ENCODE measurements at regions not wholly inside any gene's neighbourhood (a gene's known extent, or its start where the extent isn't known, plus 50 kb on each side); places are given as distances from the start of the nearest gene placed in this dataset.

DNA sequence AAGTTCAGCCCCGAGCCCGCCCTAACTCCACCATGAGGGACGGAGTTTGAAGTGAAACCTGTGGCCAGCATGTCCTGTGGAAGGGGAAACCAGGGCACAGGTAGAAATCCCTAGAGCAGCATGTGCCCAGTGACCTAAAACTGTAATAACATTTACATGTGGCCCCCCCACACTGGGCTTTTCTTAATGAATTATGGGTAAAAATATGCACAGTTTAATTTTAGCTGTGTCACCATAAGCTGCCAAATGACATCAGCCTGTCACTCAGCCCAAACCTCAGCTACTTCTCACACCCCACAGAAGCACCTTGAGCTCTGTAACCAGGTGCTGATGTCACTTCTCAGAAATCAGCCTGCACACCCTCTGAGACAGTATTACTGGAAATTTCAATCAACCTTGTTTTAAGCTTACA, 50.0 kb upstream of the SLC19A1 start:
- DNase-seq = peak; percentile 52
- Mint-ChIP-seq H3K9me3 (peaks cover 11% of the 10 kb centered on the region), H3K4me3 (no peak overlapping the region), H3K4me1 (peaks cover 16% of the 10 kb centered on the region), H3K27ac (no peak overlapping the region), H3K36me3 (no peaks in the 10 kb centered on the region), H3K27me3 (peaks cover 17% of the 10 kb centered on the region)
- POLR2A ChIA-PET = interaction anchor here (0.9 to 1.1 kb wide), 6 partner anchors 36 to 114 kb away, joined by 3 to 8 read pairs (median 6); no protein-coding TSS in a partner anchor
- ATAC-seq (ENCODE audit: low read depth) = peak; percentile 86

DNA sequence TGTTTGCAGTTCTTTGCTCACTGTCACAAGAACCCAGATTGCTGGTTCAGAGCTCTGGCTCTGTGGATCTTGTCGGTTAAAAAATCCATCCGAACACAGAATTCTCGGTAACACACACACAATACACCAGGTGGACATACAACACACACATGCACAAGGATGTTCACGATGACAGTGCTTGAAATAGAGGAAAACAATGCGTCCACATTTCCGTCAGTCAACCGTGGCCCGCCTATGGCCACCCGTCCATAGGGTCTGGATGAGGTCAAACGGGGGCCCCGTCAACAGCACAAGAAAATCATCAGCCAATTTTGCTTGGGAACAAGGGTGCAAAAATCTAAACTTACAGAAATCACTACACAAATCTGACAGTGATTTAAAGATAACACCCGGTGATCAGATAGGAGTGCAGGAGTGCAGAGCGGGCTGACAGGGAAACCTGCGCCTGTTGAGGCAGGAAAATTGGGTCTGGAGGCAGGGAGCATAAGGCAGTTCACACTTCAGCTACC, 50.4 kb upstream of the SLC19A1 start:
- DNase-seq (no peak), ATAC-seq (ENCODE audit: low read depth) (no peak)
- no peak overlapping the region for H3K27ac Mint-ChIP-seq
- H3K36me3 Mint-ChIP-seq = no peaks in the 10 kb centered on the region
- H3K27me3 Mint-ChIP-seq = peaks cover 17% of the 10 kb centered on the region
- no peak overlapping the region for H3K4me3 Mint-ChIP-seq
- POLR2A ChIA-PET = interaction anchor here (0.9 to 1.1 kb wide), 6 partner anchors 37 to 114 kb away, joined by 3 to 8 read pairs (median 6); no protein-coding TSS in a partner anchor
- peaks cover 9% of the 10 kb centered on the region for H3K9me3 Mint-ChIP-seq
- peaks cover 16% of the 10 kb centered on the region for H3K4me1 Mint-ChIP-seq

DNA sequence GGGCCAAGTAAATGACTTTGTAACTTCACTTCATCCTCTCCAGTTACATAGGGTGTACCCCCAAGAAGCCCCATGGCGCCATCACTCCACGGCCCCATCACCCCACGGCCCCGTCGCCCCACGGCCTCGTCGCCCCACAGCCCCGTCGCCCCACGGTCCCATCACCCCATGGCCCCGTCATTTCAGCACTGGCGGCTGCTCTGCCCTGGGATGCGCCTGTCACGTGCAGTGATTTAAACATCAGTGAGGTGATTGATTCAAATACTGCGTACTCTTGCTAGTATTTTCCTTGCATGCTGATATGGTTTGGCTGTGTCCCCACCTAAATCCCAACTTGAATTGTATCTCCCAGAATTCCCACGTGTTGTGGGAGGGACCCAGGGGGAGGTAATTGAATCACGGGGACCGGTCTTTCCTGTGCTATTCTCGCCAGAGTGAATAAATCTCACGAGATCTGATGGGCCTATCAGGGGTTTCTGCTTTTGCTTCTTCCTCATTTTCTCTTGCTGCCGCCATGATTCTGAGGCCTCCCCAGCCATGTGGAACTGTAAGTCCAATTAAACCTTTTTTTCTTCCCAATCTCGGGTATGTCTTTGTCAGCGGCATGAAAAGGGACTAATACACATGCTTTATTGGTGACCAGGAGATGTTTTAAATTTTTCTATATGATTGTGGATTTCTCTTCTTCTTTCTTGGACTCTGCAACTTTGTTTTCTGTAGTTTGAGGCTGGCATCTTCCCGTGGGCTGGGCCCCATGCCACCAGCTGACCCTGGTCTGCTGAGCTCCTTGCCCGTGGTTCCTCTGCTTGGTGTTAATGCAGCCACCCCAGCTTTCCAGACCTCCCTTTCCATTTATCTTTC, 50.1 kb upstream of the PCBP3 start:
- H3K4me1 Mint-ChIP-seq = peaks cover 16% of the 10 kb centered on the region
- H3K4me3 Mint-ChIP-seq = no peak overlapping the region
- ATAC-seq (ENCODE audit: low read depth) = no peak
- POLR2A ChIA-PET = interaction anchor here (0.9 kb wide), 1 partner anchor 37 kb away, joined by 5 read pairs; no protein-coding TSS in a partner anchor
- H3K36me3 Mint-ChIP-seq = no peaks in the 10 kb centered on the region
- H3K9me3 Mint-ChIP-seq = peaks cover 3% of the 10 kb centered on the region
- H3K27ac Mint-ChIP-seq = peak overlapping the region; percentile 72
- DNase-seq = peak; percentile 29
- peaks cover 11% of the 10 kb centered on the region for H3K27me3 Mint-ChIP-seq

All from activated naive CD8-positive, alpha-beta T cell treated with anti-CD3 and anti-CD28 coated beads, Interleukin-2, amount 10 ng/mL, durations not matched to agents 7 days and 5 days (primary cell).